ENCODE measurements at regions not wholly inside any gene's neighbourhood (a gene's known extent, or its start where the extent isn't known, plus 50 kb on each side); places are given as distances from the start of the nearest gene placed in this dataset.

GRCh38 chr4:176843710-176844109 lies 51.0 kb upstream of the VEGFC start:
- no peak for DNase-seq

GRCh38 chr4:176844448-176844847 lies 51.7 kb upstream of the VEGFC start:
- no peak for DNase-seq

GRCh38 chr4:176845636-176846035 lies 52.9 kb upstream of the VEGFC start:
- DNase-seq = no peak

DNA sequence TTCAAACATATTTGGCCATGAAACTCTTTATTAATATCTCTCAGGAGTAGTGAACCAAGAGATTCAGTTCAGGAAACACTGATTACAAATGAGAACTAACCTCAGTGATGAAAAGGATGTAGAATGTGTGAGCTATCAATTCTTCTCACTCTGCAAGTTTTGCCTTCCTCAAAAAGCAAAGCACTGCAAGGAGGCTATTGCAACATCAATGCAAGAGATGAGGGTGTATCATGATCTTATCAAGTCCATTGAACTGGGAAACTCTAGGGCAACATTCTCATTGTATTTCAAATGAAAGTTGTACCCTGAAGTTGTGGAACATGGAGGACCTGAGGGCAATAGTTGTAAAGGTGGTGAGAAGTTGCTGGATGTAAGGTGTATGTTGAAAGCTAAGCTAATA lies 56.4 kb upstream of the VEGFC start:
- DNase-seq = no peak

DNA sequence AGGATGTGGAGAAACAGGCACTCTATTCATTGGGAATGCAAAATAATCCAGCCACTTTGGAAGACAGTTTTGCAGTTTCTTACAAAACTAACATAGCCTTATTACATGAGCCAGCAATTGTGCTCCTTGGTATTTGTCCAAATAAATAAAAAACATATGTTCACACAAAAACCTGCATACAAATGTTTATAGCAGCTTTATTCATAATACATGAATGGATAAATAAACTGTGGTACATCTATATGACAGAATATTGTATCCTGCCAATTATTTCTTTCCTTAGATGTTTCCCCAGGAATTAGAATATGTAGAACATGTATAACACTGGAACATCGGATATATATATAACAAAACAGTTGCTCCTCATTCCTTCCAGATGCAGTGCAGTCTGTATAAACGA lies 57.7 kb upstream of the VEGFC start:
- DNase-seq = no peak

DNA sequence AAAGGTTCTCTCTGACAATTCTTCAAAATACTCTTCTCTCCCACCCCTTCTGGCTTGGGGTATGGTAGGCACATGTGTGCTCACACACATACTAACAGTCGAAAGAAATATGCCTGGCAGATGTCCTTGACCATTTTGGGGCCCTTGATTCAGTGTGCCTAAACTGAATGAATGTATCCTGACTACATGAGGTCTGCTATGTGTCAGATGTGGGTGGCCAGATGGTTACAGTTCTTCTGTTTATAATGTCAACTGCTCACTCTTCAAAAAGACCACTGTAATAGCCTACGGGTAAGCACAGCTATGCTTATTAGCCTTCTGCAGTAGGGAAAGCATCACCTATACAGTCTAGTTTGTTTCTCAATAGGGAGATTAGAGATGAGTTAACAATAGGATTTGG lies 63.7 kb upstream of the VEGFC start:
- no peak for DNase-seq

GRCh38 chr4:176858839-176859238 lies 66.1 kb upstream of the VEGFC start:
- no peak for DNase-seq

DNA sequence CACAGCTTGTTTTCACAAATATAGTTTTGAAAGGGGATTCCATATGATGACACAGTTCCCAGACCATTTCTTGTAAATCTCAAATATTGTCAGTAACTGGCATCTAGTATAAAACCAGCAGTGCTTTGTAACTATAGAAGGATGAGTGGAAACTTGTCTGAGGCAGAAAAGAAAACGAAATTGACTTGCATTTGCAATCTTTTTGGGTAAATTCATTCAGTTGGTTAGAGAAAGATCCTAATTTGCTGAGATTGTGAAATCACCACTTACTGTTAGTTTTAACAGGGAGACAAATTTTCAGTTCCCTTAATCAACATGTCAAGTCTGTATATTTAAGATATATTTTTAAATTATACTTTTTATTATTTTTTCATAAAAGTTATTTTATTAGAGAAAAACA lies 71.5 kb upstream of the VEGFC start:
- no peak for DNase-seq

GRCh38 chr4:176868676-176869075 lies 76.0 kb upstream of the VEGFC start:
- DNase-seq = no peak

DNA sequence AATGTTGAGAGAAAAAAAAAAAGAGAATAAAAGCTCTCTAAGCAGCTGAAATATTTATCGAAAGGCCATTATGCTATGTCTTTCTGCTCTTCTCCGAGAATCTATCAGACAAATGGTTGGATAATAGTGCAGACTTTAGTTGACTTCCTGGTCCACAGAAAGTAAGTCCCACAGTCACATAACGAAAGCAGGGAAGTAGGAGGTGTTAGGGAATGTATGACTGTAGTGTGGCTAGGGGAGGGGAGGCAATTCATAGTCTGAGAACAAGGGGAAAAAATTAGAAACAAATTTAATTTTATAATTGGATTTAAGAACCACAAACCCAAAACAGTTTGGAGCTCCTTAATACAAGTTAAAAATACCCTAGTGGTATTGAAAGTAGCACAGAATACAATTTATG lies 79.7 kb upstream of the VEGFC start:
- no peak for DNase-seq

GRCh38 chr4:176874721-176875445 lies 82.2 kb upstream of the VEGFC start:
- no peak for DNase-seq

DNA sequence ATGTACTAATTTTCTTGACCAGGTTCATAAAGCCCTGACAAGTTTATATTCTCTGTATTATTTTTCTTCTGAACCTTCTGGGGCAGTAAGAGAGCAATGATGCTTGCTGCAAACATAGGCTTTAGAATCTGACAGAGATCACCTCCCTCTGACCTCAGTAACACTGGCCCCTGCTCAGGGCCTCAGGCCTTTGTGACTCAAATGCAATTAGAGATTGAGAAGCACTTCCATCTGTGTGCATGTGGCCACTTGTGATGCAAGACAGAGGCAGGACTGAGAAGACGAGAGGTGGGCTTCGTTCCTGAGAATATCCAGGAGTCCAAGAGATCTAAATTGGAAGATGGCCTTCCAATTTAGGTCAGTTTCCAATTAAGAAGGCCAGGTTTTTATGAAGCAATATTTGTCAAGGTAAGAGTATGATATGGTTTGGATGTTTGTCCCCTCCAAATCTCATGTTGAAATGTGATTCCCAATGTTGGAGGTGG lies 82.8 kb upstream of the VEGFC start:
- no peak for DNase-seq

- DNase-seq = no peak
These were observed 86.8 kb upstream of the VEGFC start for GRCh38 chr4:176879380-176880116.

DNA sequence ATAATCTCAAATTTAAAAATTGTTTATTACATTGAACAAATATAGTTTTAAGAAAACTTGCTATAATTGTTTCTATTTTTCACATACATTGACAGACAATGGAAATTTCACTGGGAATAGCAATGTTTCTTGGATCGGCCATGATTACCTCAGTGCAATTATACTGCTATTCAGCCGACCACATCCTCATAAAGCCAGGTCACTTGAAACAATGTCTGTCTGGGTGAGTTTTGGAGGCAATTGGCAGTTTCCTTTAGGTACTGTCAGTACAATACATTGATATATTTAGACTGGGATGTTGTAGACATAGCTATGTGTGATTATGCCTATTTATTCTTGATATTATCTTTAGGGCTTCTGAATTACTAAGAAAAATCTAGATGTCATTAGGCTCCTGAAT lies 89.5 kb upstream of the VEGFC start:
- no peak for DNase-seq

- DNase-seq = no peak
These were observed 90.4 kb upstream of the VEGFC start for GRCh38 chr4:176883108-176883550.

DNA sequence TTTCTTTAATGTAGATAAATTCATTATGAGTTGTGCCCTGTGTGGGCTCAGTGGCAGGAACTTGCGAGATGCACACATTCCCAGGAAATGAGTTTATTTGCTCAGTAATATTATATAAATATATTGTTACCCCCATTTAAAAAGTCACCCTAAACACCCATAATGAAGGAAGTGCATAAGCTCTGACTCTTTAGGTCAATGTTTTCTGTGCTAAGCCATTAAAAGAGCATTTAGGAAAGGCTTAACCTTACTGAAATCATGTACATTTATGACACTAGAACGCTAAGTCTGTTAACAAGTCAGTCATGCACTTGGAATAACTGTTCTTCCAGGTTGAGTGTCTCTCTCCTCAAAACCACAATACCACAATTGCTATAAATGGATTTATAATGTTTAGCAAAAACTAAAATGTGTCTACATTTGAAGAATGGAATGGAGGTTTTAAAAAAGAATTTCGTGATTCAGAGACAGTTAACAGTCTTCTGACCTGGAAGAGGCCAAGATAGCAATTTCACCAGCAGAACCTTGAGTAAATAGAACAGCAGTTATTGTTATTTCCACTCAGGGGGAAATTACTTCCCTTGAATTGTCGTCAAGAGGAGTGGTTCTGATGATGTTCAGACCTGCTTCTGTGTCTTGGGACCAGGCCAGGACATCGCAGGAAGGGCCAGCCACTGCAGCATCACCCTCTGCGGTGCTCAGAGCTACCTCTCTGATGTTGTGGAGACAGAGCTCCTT lies 91.1 kb upstream of the VEGFC start:
- no peak for DNase-seq

GRCh38 chr4:176885224-176885623 lies 92.5 kb upstream of the VEGFC start:
- no peak for DNase-seq

DNA sequence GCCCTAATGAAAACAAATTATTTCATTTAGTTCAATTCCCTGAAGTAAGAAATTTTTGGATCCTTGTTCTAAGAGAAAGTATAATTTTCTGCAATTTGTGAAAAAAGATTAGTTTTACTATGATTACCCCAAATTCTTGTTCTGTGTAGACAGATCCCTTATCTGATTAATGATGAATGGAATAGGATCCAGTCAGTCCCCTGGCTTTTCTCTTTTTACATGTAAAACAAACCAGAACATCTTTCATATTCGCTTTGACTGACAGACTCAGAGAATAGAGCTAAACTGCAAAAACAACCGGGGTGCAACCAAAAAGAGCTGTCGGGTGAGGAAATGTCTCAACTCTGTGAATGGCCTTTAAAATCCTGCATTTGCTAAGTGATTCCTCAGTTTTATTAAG lies 93.4 kb upstream of the VEGFC start:
- no peak for DNase-seq

DNA sequence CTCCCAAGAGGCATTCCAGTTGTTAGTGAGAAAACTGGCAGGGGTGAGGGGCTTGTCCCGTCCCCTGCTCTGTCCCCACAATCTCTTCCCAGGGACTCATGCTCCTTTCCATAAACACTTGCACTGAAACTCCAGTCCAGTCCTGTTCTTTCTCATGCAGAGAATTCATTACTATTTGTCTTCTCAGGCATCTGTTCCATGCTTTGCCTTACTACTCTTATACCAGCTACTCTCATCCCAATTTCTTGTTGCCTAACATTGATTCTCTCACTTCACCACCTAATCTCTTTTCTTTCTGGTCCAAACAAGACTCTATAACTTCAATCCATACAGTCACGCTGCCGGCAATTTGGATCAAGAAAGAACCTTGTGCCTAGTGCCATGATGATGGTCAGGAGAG lies 97.1 kb upstream of the VEGFC start:
- no peak for DNase-seq

DNA sequence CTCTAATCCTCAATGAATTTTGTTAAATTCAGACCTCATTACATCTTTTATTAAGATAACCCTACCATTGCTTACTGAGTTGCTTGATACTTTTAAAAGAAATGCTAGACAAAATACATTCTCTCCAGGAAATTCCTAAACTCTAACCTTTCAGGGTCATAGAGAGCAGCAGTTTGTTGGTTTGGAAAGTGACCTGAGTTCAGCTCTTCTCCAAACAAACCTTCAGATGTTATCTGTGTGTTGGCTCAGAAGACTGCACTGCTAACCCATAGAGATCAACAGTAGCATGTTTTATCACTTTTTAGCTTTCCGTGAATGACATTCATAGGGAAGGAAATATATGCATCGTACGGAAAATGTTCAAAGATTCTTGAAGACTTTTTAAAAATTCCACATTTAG lies 101.8 kb upstream of the VEGFC start:
- DNase-seq = no peak

DNA sequence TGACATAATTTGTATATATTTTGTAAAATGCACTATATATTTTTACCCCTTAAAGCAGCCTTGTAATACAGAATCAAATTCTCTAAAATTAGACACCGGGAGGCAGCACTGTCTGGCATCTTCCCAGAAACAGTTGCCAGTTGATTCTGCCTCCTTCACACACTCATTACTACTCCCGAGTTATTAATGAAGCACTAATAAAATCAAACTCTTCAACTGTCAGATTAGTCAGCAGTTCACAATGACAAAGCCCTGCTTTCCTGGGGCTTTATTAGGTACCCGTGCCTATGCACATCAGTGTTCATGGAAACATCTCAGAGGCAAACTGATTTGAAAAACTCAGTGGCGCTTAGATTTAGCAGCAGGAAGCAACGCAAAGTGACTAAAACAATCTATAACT lies 103.5 kb upstream of the VEGFC start:
- DNase-seq = no peak

DNA sequence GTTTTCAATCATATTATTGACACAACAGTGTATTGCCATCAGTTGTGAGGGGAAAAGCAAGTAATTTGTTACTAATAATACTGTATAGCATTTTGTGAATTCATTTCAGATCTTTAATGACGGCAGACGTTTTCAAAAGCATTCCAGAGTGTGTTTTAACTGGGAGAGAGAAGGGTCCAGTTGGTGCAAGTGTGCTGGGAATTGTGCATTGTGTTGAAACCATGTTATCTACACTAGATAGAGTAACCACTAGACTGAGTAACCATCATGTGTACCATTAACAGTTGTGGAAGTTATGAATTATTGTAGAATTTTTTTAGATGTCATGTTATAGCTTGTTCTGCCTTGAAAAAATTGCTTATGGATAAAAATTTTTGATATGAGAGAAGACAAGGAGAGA lies 104.5 kb upstream of the VEGFC start:
- no peak for DNase-seq

- no peak for DNase-seq
These were observed 106.1 kb upstream of the VEGFC start for GRCh38 chr4:176898791-176899190.
